NCI-H1092 (cell line): ENCODE measurements at regions not wholly inside any gene's neighbourhood (a gene's known extent, or its start where the extent isn't known, plus 50 kb on each side); places are given as distances from the start of the nearest gene placed in this dataset.
"Not testable (repeated sequence)": the region's sequence is repeated elsewhere in the genome, so short reads cannot be mapped to it uniquely, and the experiment has no call there.

Experiments used
- DNase-seq: peaks from one replicate; lab custom pipeline; 2025; lab: John Stamatoyannopoulos, UW

- no peak for DNase-seq
Observed at GRCh38 chr13:84864341-84864740, 934.9 kb downstream of the SLITRK6 start.

- DNase-seq, result no peak
Observed at GRCh38 chr13:84847107-84847506, 952.1 kb downstream of the SLITRK6 start.

GRCh38 chr13:84845907-84846619 is 953.2 kb downstream of the SLITRK6 start:
- DNase-seq, result no peak

GRCh38 chr13:84844473-84844872 is 954.7 kb downstream of the SLITRK6 start:
- peak; percentile 0 for DNase-seq

- no peak for DNase-seq
Observed at GRCh38 chr13:84843368-84843767, 955.9 kb downstream of the SLITRK6 start.

- DNase-seq, result no peak
Observed at GRCh38 chr13:84834201-84834600, 951.9 kb upstream of the SLITRK1 start.

GRCh38 chr13:84831666-84832657 is 949.7 kb upstream of the SLITRK1 start:
- no peak for DNase-seq

- DNase-seq, result no peak
Observed at GRCh38 chr13:84823528-84823927, 941.3 kb upstream of the SLITRK1 start.

GRCh38 chr13:84821261-84821660 is 939.0 kb upstream of the SLITRK1 start:
- DNase-seq, result no peak

- DNase-seq, result no peak
Observed at GRCh38 chr13:84816567-84817105, 934.4 kb upstream of the SLITRK1 start.

GRCh38 chr13:84812789-84813188 is 930.5 kb upstream of the SLITRK1 start:
- DNase-seq, result no peak

GRCh38 chr13:84812078-84812477 is 929.8 kb upstream of the SLITRK1 start:
- DNase-seq, result no peak

GRCh38 chr13:84810781-84811180 is 928.5 kb upstream of the SLITRK1 start:
- no peak for DNase-seq

GRCh38 chr13:84802073-84802472 is 919.8 kb upstream of the SLITRK1 start:
- DNase-seq, result no peak

GRCh38 chr13:84784443-84785153 is 902.3 kb upstream of the SLITRK1 start:
- no peak for DNase-seq

GRCh38 chr13:84777316-84777715 is 895.0 kb upstream of the SLITRK1 start:
- no peak for DNase-seq

GRCh38 chr13:84776593-84776992 is 894.3 kb upstream of the SLITRK1 start:
- no peak for DNase-seq

GRCh38 chr13:84775920-84776319 is 893.6 kb upstream of the SLITRK1 start:
- not testable (repeated sequence) for DNase-seq

GRCh38 chr13:84774111-84774510 is 891.8 kb upstream of the SLITRK1 start:
- DNase-seq, result no peak

GRCh38 chr13:84760956-84761355 is 878.7 kb upstream of the SLITRK1 start:
- no peak for DNase-seq

- no peak for DNase-seq
Observed at GRCh38 chr13:84749126-84749525, 866.9 kb upstream of the SLITRK1 start.

GRCh38 chr13:84745051-84745551 is 862.8 kb upstream of the SLITRK1 start:
- no peak for DNase-seq
